Coronary artery (tissue), 2 donors: ENCODE measurements at regions not wholly inside any gene's neighbourhood (a gene's known extent, or its start where the extent isn't known, plus 50 kb on each side); places are given as distances from the start of the nearest gene placed in this dataset.

ENCODE experiments used
- DNase-seq: peaks from one replicate; pipeline ENCODE4 v3.0.0-alpha.2; 2017; ENCODE audit warnings: low spot score
- H3K27ac ChIP-seq, 2 donors: fragments of 200-600 bp; sonication (generic); one replicate each; pipeline ENCODE4 v1.5.1; 2016 to 2019
- H3K4me3 ChIP-seq: fragments of 200-600 bp; sonication (generic); 2 replicates; pipeline ENCODE4 v1.5.1; 2016; ENCODE audit warnings: mild to moderate bottlenecking, moderate library complexity
- TF ChIP-seq, protein P1 (sequence below): fragments of 200-600 bp; sonication (generic); IDR thresholded peaks from one replicate; pipeline ENCODE4 v1.5.1; 2019; ENCODE audit warnings: antibody characterized with exemption

DNA sequence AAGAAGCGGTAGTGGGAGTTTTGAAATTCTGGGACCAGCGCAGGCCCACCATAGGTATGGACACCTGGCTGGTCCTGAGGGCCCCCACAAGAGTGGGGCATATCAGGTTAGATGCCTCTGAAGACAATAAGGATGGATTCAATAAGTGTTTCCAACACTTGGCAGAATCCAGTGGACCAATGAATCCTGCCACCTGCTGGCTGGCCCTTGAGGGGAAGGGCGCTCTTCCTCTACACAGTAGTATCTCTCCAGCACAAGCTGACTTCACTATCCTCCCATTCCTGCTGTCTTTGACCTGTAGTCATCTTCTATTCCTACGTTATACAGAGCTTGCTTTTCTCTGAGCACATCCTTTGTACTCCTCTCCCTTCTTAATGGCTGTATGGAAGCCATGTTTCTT is 199.7 kb upstream of the TSHZ3 start:
- H3K4me3 ChIP-seq: no peak overlapping the region
- no peak overlapping the region for H3K27ac ChIP-seq
- DNase-seq: no peak
- TF ChIP-seq, protein P1, sequence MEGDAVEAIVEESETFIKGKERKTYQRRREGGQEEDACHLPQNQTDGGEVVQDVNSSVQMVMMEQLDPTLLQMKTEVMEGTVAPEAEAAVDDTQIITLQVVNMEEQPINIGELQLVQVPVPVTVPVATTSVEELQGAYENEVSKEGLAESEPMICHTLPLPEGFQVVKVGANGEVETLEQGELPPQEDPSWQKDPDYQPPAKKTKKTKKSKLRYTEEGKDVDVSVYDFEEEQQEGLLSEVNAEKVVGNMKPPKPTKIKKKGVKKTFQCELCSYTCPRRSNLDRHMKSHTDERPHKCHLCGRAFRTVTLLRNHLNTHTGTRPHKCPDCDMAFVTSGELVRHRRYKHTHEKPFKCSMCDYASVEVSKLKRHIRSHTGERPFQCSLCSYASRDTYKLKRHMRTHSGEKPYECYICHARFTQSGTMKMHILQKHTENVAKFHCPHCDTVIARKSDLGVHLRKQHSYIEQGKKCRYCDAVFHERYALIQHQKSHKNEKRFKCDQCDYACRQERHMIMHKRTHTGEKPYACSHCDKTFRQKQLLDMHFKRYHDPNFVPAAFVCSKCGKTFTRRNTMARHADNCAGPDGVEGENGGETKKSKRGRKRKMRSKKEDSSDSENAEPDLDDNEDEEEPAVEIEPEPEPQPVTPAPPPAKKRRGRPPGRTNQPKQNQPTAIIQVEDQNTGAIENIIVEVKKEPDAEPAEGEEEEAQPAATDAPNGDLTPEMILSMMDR: no peak

DNA sequence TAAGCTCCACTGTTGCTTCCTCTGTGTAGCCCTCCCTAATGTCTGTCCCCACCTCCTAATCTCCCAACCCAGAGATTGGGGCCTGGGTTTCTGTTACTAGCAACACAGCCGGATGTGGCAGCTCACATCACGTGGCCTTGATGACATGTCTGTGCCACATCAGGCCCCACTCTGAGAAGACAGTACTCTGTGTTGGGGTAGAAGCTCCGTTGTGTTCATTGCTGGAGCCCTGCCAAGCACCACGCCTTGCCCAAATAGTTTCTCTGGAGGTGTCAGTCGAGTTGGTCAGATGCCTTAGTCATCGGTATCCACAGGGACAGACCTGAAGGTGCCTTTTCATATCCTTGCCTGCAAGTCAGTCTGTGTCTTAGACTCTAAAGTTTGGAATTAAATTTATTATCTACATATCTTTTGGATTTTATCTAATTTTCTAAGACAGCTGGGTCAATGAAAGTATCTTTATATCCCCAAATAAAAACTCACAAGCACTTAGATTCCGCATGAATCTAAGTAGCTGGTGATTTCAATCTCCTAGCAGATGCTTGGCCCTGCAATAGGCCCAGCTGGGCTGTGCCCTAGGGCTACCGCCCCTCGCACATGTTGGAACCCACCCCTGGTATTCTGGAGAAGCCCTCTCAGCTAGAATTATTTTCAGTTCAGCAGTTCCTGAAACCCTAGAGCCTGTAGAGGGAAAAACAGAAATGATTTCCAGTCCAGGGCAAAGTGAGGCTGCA is 204.0 kb upstream of the TSHZ3 start:
- Histone ChIP-seq H3K27ac (peak overlapping the region in 1 of 2 donors; percentile 50), H3K4me3 (no peak overlapping the region)
- DNase-seq: no peak
- TF ChIP-seq, protein P1: no peak

DNA sequence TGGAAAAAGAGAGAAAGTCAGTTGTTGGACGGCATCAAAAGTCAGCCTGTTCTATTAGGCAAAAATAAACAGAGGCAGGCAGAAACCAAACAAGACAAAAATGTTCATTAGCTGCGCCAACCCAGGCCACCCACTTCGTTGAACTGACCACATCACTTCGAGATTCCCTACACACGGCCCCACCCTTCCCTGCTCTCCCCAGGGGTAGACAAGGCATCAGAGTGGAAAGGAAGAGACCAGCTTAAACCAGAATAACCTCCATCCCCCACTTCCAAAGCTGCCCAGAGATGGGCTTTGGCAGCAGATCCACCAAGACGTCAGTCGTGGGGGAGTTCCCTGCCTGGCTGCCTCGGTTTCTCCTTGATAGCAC is 204.6 kb upstream of the TSHZ3 start:
- Histone ChIP-seq H3K27ac (peak overlapping the region in 1 of 2 donors; percentile 50), H3K4me3 (no peak overlapping the region)
- DNase-seq: no peak
- TF ChIP-seq, protein P1: no peak

DNA sequence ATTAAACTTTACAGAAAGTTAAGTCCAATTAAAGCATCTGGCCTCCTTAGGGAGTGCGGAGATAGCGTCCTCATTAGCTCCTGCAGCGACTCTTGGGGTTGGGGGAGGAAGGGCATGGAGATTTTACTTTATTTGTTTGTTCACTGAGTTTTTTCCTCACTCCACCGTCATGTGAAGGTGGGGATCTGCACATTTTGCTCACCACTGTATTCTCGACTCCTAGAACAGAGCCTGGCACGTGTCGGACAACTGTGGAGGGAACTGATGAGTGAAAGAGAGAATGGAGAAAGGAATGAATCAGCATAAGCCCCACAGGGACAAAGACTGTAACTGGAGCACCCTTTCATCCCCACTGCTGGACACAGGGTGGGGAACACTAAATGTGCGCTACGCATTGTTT is 205.1 kb upstream of the TSHZ3 start:
- DNase-seq: no peak
- TF ChIP-seq, protein P1: no peak
- Histone ChIP-seq H3K4me3 (no peak overlapping the region), H3K27ac (peak overlapping the region in 1 of 2 donors; percentile 50)

DNA sequence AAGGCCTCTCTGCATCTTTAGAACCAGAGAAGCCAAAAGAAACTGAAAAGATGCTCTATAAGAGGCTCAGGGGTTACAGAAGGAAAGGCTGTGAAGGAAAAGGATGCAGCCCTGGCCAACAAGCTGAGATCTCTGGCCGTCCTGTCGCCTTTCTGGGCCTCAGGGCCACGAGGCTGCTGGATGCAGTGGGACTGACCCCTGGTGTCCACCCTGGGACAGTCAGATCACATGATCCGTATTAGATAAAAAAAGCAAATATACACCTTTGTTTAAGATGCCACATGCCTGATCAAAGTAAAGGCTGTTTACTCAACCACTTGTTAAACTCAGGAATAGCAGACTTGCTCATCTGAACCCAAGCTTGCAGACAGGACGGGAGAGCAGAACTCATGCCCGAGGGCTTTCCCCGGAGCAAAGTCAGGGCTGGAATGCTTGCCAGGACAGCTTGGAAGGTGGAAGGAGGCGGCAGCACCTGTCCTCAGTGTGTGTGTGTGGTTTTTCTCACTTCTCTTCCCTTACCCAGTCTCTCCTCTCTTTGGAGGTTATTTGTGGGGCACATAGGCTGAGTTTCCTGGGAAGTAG is 206.5 kb upstream of the TSHZ3 start:
- Histone ChIP-seq H3K4me3 (no peak overlapping the region), H3K27ac (no peak overlapping the region)
- TF ChIP-seq, protein P1: no peak
- DNase-seq: no peak

DNA sequence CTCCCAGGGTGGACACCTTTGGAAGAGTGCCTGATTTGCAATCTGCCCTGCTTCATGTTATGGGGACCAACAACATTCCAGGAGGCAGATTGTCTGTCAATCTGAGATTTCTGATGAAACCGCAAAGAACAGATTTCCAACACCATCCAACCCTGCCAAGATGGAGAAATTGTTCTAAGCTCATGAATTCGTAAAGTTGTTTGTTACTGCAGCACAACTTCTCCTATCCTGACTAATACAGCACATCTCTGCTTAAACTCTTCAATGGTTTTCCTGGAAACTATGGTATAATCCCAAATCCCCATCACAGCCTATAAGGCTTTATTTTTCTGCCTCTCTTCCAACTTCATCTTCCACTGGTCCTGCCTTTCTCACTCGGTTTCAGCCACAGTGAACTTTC is 210.3 kb upstream of the TSHZ3 start:
- H3K27ac ChIP-seq: no peak overlapping the region
- H3K4me3 ChIP-seq: no peak overlapping the region
- DNase-seq: no peak
- TF ChIP-seq, protein P1: no peak
